Glomerular endothelial cell (primary cell): ENCODE measurements at regions not wholly inside any gene's neighbourhood (a gene's known extent, or its start where the extent isn't known, plus 50 kb on each side); places are given as distances from the start of the nearest gene placed in this dataset.

Experiments
- DNase-seq: peaks from one replicate; pipeline ENCODE4 v3.0.0-alpha.2; 2011; ENCODE audit warnings: low read depth, low spot score; ENCODE audit errors: extremely low read depth

DNA sequence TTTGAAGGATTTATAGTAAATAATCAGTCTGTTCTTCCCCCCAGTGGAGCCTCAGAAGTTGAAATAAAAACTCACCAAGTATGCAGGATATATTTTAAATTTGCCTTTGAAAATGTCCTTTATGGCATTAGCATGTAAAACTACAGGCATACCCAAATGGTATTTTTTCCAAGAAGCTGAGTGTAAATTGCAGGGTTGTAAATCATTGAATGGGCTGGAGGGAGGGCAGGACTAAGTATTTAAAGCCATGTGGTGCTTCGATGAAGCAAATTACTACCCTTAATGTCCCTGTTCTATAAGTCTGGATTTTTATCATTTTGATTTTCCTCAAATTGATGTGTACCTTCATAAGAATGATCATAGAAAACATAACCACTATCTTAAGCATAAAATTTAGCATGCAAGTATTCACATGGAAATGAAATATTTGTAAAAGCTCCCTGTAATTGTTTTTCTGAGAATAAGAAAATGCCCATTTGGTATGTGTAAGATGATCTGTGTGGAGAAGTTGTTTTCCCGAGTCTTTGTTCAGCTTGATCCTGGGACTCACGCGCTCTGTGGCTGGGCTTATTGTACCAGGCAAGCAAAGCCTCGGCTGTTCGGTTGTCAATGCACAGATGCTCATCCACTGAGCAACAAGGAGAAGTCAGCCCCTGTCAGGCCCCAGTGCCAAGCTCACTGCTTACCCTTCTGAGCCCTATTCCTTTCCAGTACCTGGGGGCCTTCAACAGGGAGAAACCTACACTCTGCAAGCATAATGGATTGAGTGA, 66.7 kb downstream of the CD164 start:
- no peak for DNase-seq

DNA sequence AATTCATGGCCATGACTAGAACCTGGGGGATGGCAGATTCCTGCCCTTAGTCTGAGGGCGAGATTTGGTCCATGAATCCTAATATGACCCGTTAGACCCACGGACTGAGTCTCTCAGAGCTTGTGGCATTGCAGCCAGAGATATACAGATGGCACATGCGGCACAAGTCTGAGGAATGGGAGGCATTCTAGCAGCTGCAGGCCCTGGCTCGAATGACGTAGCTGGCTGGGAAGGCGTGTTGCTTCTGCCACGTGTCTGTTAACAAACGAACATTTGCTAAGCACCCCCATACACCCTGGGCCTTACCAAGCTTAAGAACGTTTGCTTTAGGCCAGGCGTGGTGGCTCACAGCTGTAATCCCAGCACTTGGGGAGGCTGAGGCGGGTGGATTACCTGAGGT, 68.0 kb downstream of the CD164 start:
- no peak for DNase-seq

- no peak for DNase-seq
Observed at GRCh38 chr6:109313139-109313538, 69.1 kb downstream of the CD164 start.

DNA sequence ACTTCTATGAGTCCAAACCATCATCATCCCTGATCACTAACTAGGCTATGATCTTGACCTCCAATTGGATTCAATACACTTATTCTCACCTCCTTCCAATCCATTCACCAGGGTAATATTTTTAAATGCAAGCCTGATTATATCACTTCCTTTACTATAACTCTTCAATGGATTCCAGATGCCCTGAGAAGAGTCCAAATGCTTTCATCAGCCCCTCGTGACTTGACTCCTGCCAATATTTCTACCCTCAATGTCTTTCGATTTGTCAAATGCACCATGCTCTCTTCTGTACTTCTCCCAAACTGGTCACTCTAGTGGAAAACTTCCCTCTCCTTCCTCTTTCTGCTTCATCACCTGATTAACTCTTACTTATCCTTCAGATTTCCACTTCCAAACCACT, 70.8 kb downstream of the CD164 start:
- DNase-seq, result no peak

DNA sequence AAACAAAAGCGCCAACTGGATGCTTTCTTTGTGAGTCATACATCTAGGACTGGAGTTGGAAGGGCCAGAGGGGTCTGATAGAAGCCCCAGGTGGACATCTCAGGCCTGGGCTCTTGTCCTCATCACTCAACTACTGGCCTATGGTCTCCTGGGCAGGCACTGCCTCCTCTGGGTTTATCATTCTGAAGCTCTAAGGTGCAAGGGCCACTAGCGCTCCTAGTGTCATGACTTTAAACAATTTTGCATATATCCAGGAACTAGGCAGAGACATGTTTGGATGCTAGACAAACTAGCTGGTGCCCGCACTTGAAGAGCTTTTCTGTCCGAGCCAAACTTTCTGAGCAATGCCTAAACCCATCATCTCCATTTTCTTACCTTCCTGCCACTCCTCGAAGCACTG, 72.3 kb downstream of the CD164 start:
- no peak for DNase-seq

- DNase-seq, result no peak
Observed at GRCh38 chr6:109308018-109308492, 74.2 kb downstream of the CD164 start.

GRCh38 chr6:109306733-109307132, 75.5 kb downstream of the CD164 start:
- no peak for DNase-seq

DNA sequence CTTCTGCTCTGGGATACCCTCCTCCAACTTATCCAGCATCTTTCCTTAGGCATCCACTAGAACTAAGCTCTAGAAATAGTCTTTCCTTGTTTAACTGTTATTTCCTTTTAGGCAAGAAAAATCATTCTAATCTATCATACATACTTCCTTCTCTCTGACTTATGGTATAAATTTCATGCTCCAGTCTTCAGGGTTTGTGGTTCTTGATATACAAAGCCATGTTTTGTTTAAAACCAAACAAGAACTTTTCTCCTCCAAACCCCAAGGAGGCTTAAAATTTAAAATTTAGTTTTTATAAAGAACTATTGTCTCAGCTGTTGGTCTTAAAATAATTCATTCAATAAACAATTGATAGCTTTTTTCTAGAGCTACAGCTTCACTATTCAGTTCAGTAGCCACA, 77.2 kb downstream of the CD164 start:
- DNase-seq, result no peak

GRCh38 chr6:109304284-109305015, 77.8 kb downstream of the CD164 start:
- no peak for DNase-seq

DNA sequence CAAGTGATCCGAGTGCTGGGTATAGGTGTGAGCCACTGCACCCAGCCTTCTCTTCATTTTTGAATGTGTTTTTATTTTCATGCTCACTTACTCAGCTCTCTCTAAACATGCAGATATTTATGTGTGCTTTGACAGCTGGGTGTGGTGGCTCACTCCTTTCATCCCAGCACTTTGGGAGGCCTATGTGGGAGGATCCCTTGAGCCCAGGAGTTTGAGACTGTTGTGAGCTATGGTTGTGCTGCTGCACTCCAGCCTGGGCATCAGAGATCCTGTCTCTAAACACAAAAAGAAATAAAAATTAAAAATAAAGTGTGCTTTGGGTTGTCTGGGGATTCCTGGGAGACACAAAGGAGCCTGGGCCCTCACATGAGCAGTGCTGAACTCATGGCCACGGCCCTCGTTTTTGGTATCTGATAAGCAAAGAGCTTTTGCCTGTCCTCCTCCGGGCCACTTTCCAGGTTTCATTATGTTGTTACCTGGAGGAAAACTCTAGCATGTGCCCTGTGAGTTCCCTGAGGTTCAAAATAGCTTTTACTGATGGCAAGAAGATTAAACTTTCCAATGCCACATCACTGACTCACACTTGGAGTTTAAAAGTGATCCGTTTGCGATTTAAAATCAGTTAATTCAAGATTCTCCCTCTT, 78.5 kb downstream of the CD164 start:
- no peak for DNase-seq

DNA sequence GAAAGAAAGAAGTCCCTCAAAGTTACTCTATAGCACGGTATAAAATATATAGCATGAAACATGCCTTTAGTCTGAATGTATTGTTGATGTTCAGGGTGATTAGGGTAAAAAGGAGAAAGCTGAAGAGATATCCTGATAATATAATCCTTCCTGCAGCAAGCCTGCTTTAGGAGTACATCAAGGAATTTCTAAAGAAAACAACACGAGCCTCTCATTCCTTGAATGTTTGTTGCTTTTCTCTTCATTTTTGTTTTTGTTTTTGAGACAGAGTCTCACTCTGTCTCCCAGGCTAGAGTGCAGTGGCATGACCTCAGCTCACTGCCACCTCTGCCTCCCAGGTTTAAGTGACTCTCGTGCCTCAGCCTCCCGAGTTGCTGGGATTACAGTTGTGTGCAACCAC, 79.1 kb downstream of the CD164 start:
- no peak for DNase-seq

GRCh38 chr6:109302176-109302575, 80.1 kb downstream of the CD164 start:
- DNase-seq, result no peak

- no peak for DNase-seq
Observed at GRCh38 chr6:109301418-109301817, 80.8 kb downstream of the CD164 start.

DNA sequence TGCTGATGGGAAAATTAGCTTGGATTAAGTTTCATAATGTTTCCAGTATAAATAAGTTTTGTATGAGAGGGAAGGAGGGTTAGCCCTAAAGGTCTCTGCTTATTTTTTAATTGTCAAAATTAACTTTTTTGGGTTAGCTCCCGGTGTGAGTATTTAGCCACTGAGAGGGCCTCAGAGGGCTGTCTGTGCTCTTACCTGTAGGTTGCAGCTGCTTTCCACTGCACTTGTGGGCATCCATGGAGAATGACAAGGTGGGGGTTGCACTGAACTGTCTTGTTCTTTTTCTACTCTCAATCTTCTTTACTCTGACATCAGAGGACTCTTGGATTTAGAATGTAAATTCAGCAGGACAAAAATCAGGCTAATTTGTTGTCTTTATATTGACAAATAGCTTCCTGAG, 81.4 kb downstream of the CD164 start:
- no peak for DNase-seq

GRCh38 chr6:109299776-109300564, 82.3 kb downstream of the CD164 start:
- no peak for DNase-seq

- DNase-seq, result no peak
Observed at GRCh38 chr6:109299265-109299607, 83.0 kb downstream of the CD164 start.

DNA sequence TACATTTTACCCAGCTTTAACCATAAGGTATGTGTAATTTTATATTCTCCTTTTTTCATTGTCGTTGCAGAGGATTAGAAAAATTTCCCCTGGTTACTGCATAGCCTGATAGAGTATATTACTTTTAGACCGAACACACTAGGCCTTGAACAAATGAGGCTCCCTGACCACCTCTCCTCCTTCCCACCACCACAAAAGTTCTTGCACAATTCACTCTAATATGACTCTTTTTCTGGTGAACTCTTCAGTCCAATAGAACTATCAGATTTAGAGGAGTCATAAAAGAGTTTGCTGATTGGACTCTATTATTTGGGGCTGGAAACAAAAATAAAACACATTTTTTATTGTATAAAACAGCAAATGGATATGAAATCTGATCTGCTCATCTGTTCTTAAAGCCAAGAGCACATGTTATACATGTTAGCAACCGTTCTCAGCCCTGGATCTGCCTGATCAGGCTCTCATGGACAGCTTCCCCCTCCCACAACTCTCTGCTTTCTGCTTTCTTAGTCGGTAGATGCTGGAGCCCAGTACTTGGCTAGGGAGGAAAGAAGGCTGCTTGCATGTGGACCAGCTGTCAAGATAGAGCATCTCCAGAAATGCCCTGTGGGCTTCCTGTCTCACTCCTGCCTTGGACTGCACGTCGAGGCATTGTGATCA, 83.5 kb downstream of the CD164 start:
- DNase-seq, result no peak

DNA sequence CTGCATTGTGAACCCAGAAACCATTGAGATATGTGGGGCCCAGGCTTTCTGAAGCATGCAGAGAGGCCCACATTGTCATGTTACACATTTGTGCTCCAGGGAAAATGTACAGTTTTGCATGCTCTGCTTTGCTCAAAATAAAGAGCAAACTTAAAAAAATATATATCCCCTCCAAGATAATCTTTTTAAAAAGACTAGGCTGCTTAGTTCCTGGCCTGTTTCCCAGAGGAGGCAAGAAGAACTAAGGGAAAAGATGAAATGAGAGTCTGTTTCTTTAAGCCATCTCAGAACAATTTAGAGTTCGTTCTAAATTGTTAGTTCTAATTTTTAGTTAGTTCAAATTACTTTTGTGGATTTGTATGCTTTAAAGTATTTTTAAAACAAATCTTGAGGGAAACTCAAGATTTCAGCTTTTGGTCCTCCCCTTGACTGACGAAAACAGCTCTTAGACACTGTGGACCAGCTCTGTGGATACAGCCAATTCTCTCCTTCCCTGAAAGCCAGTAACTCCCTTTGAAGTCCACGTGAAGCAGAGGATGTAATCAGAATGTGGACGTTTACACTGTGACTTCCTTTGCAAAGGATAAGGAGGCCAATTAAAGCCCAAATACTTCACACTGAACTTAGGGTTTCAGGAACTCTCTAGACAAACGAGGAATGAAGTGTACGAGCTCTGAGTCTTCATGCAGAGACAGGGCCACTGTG, 84.7 kb downstream of the CD164 start:
- no peak for DNase-seq

DNA sequence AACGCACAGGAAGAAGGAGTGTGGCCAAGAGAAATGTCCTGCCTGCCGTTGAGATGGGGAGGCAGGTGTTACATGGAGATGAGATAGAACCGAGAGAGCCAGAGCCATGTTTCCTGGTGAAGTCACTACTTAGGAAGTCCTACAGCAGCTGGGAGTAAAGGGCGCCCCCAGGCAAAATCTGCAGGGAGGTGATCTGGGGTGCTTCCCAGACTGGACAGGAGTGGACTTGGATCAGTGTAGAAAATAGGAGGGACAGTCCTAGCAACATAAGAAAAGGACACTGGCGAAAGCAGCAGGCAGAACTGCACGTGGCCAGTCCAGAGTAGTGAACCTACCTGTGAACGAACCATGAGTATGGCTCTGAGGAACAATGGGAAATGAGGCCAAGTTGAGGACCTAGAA, 85.3 kb downstream of the CD164 start:
- DNase-seq, result no peak

- no peak for DNase-seq
Observed at GRCh38 chr6:109296452-109296851, 85.8 kb downstream of the CD164 start.
